ENCODE measurements at regions not wholly inside any gene's neighbourhood (a gene's known extent, or its start where the extent isn't known, plus 50 kb on each side); places are given as distances from the start of the nearest gene placed in this dataset.
"Not testable (repeated sequence)": the region's sequence is repeated elsewhere in the genome, so short reads cannot be mapped to it uniquely, and the experiment has no call there.

DNA sequence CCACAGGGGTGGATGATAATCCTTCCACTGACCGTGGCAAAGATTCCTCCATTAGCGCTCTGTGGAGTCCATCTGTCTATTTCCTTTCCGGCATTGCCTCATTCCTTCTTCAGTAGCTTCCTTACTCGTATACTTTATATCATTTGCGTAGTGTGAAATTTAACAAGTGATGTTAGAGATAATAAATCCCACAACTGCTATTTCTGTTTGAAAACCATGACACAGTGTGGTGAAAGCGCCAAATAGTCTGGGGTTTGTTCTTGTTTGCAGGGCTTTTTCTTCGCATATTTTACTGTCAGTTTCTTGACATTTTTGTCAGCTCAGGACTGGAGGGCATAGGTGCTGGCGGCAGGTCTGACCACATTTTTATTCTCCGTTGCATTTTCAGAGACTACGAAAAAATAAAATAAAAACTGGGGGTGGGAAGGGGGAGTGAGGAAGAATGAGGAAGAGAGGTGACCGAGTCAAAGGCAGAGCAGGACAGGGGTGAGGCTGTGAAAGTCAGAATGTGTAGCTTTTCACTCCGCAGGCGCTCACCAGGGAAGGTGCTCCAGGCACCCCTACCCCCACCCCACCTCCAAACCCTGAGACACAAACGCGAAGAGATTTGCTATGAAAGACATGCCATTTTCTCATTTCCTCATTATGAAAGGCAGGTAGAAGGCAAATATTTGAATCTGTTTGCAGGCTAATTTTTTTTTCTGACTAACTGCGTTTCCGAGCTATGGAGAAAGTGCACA, 965.0 kb downstream of the MCTP2 start:
- Histone ChIP-seq H3K36me3 (replicated peaks; ENCODE audit: insufficient read depth, low read length) (no peaks in the 10 kb centered on the region), H3K27me3 (replicated peaks; ENCODE audit: insufficient read depth, low read length) (no peaks in the 10 kb centered on the region), H3K79me2 (ENCODE audit: low read length) (no peaks in the 10 kb centered on the region), H4K20me1 (ENCODE audit: insufficient read depth, low read length) (no peaks in the 10 kb centered on the region), H3K9me2 (replicated peaks; ENCODE audit: insufficient read depth, low read length) (no peaks in the 10 kb centered on the region; the same call in 1 of the 2 replicates), H3K4me2 (ENCODE audit: low read depth, low read length) (no peak overlapping the region), H3K9ac (ENCODE audit: low read length) (no peak overlapping the region), H3K4me1 (ENCODE audit: low read length) (no peaks in the 10 kb centered on the region), H3K9me3 (replicated peaks; ENCODE audit: insufficient read depth, low read length) (no peaks in the 10 kb centered on the region), H3K4me3 (ENCODE audit: low read length) (no peak overlapping the region), H2AFZ (ENCODE audit: low read length) (no peak overlapping the region), H3F3A (ENCODE audit: insufficient read depth, low read length) (no peaks in the 10 kb centered on the region), H3K27ac (ENCODE audit: low read length) (no peak overlapping the region)
- no peak for DNase-seq
- no peak for TF ChIP-seq EZH2 (optimal IDR thresholded peaks at IDR 0.05; ENCODE audit: low read depth, low read length)
- no peak for TF ChIP-seq EZH2phosphoT487 (IDR thresholded peaks at IDR 0.05; ENCODE audit: low read length)
- TF ChIP-seq CTCF (IDR thresholded peaks at IDR 0.05; ENCODE audit: low read length), result no peak

- H3K4me1 ChIP-seq (ENCODE audit: low read length), result no peaks in the 10 kb centered on the region
- H3K79me2 ChIP-seq (ENCODE audit: low read length), result no peaks in the 10 kb centered on the region
- no peaks in the 10 kb centered on the region for H3K36me3 ChIP-seq (replicated peaks; ENCODE audit: insufficient read depth, low read length)
- H3K9ac ChIP-seq (ENCODE audit: low read length), result no peak overlapping the region
- H3K27me3 ChIP-seq (replicated peaks; ENCODE audit: insufficient read depth, low read length), result no peaks in the 10 kb centered on the region
- no peaks in the 10 kb centered on the region; the same call in 1 of the 2 replicates for H3K9me2 ChIP-seq (replicated peaks; ENCODE audit: insufficient read depth, low read length)
- H3K4me2 ChIP-seq (ENCODE audit: low read depth, low read length), result no peak overlapping the region
- TF ChIP-seq CTCF (IDR thresholded peaks at IDR 0.05; ENCODE audit: low read length) (no peak), EZH2phosphoT487 (IDR thresholded peaks at IDR 0.05; ENCODE audit: low read length) (no peak), EZH2 (optimal IDR thresholded peaks at IDR 0.05; ENCODE audit: low read depth, low read length) (no peak)
- H3K4me3 ChIP-seq (ENCODE audit: low read length), result no peak overlapping the region
- no peak overlapping the region for H2AFZ ChIP-seq (ENCODE audit: low read length)
- DNase-seq, result no peak
- no peaks in the 10 kb centered on the region for H4K20me1 ChIP-seq (ENCODE audit: insufficient read depth, low read length)
- no peaks in the 10 kb centered on the region for H3K9me3 ChIP-seq (replicated peaks; ENCODE audit: insufficient read depth, low read length)
- H3K27ac ChIP-seq (ENCODE audit: low read length), result no peak overlapping the region
- no peaks in the 10 kb centered on the region for H3F3A ChIP-seq (ENCODE audit: insufficient read depth, low read length)
These were observed 971.4 kb downstream of the MCTP2 start for GRCh38 chr15:95202569-95203349.

- no peaks in the 10 kb centered on the region for H3K4me1 ChIP-seq (ENCODE audit: low read length)
- DNase-seq, result no peak
- TF ChIP-seq EZH2phosphoT487 (IDR thresholded peaks at IDR 0.05; ENCODE audit: low read length) (no peak), CTCF (IDR thresholded peaks at IDR 0.05; ENCODE audit: low read length) (no peak)
- H3K9me3 ChIP-seq (replicated peaks; ENCODE audit: insufficient read depth, low read length), result no peaks in the 10 kb centered on the region
- H3K9ac ChIP-seq (ENCODE audit: low read length), result no peak overlapping the region
- H3K36me3 ChIP-seq (replicated peaks; ENCODE audit: insufficient read depth, low read length), result no peaks in the 10 kb centered on the region
- no peak overlapping the region for H3K4me3 ChIP-seq (ENCODE audit: low read length)
- no peaks in the 10 kb centered on the region for H4K20me1 ChIP-seq (ENCODE audit: insufficient read depth, low read length)
- no peak overlapping the region for H3K27ac ChIP-seq (ENCODE audit: low read length)
- H3F3A ChIP-seq (ENCODE audit: insufficient read depth, low read length), result no peaks in the 10 kb centered on the region
- no peak overlapping the region for H3K4me2 ChIP-seq (ENCODE audit: low read depth, low read length)
- no peaks in the 10 kb centered on the region for H3K27me3 ChIP-seq (replicated peaks; ENCODE audit: insufficient read depth, low read length)
- no peak overlapping the region for H2AFZ ChIP-seq (ENCODE audit: low read length)
- no peaks in the 10 kb centered on the region for H3K9me2 ChIP-seq (replicated peaks; ENCODE audit: insufficient read depth, low read length)
- H3K79me2 ChIP-seq (ENCODE audit: low read length), result no peaks in the 10 kb centered on the region
These were observed 973.7 kb downstream of the MCTP2 start for GRCh38 chr15:95205077-95205476.

- not testable (repeated sequence) for H3K4me2 ChIP-seq (ENCODE audit: low read depth, low read length); H2AFZ ChIP-seq (ENCODE audit: low read length); H3K9me3 ChIP-seq (replicated peaks; ENCODE audit: insufficient read depth, low read length); H3K9ac ChIP-seq (ENCODE audit: low read length); H3K36me3 ChIP-seq (replicated peaks; ENCODE audit: insufficient read depth, low read length); H3K27me3 ChIP-seq (replicated peaks; ENCODE audit: insufficient read depth, low read length); H3K79me2 ChIP-seq (ENCODE audit: low read length); H3F3A ChIP-seq (ENCODE audit: insufficient read depth, low read length); DNase-seq; H4K20me1 ChIP-seq (ENCODE audit: insufficient read depth, low read length); H3K4me1 ChIP-seq (ENCODE audit: low read length); H3K4me3 ChIP-seq (ENCODE audit: low read length); H3K9me2 ChIP-seq (replicated peaks; ENCODE audit: insufficient read depth, low read length); H3K27ac ChIP-seq (ENCODE audit: low read length)
These were observed 974.5 kb downstream of the MCTP2 start for GRCh38 chr15:95205830-95206229.

All from MM.1S (cell line).